Right renal pelvis (tissue), 4 donors: ENCODE measurements at regions not wholly inside any gene's neighbourhood (a gene's known extent, or its start where the extent isn't known, plus 50 kb on each side); places are given as distances from the start of the nearest gene placed in this dataset.

Source experiments
- DNase-seq, 4 donors: peaks; one replicate each; pipeline ENCODE4 v3.0.0-alpha.2; 2013; ENCODE audit warnings: low read depth in 4 of 4, low spot score in 3 of 4, missing footprints in 1 of 4

DNA sequence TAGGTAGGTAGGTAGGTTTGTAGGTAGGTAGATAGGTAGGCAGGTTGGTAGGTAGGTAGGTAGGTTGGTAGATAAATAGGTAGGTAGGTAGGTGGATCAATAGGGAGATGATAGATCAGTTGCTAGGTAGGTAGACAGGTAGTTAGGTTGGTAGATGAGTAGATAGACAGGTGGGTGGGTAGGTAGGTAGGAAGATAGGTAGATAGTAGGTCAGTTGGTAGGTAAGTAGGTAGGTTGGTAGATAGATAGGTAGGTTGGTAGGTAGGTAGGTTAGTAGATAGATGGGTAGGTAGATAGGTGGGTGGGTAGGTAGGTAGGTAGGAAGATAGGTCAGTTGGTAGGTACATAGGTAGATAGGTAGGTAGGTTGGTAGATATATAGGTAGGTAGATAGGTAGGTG, 72.0 kb upstream of the PDE10A start:
- no peak for DNase-seq

DNA sequence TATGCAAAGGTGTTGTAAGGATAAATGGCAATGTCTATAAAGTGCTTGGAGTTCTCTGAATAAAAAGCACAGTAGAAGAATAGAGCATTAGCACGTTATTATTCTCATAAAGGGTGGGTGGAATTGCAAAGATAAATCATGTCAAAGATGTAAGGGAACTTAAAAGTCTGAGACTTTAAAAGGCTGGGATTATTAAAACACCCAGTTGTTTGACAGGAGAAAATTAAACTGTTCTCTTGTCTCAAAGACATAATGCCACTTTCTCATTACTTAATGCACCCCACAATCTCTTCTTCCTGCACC, 70.4 kb upstream of the PDE10A start:
- no peak for DNase-seq

DNA sequence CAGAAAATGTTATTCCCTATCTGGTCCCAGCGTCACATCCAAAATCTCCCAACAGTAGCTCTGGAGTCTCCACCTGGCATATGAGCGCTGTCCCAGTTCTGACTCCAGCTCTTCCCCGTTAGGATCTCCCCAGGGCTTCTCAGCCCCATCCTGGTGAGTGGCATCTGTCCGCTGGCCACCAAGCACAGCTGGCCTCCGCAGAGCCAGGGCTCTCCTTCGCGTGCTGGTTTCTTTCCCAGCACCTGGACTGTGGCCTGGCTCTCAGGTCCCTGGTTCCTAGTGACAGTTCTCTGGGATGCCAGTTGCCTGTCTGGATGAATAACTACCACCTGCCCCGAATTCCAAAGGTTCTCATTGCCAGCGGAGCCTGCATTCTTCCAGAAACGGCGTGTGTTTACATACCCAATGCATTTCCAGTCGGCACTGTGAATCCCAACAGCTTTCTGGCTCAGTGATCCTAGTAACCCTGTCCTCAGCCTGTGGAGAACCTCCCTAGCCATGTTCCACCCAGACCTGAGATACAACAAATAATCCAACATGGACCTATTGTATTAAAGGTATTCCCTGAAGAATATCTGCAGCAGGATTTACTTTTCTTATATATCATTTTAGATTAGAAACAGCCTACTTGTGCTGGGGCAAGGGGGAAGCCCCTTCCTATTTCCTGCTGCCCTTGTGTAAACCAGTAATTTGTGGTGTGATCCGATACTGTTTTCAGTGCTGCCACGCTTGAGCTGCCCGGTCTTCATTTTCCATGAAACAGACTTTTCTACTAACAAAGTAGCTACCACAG, 69.9 kb upstream of the PDE10A start:
- DNase-seq = peak in 1 of 4 donors; percentile 30

DNA sequence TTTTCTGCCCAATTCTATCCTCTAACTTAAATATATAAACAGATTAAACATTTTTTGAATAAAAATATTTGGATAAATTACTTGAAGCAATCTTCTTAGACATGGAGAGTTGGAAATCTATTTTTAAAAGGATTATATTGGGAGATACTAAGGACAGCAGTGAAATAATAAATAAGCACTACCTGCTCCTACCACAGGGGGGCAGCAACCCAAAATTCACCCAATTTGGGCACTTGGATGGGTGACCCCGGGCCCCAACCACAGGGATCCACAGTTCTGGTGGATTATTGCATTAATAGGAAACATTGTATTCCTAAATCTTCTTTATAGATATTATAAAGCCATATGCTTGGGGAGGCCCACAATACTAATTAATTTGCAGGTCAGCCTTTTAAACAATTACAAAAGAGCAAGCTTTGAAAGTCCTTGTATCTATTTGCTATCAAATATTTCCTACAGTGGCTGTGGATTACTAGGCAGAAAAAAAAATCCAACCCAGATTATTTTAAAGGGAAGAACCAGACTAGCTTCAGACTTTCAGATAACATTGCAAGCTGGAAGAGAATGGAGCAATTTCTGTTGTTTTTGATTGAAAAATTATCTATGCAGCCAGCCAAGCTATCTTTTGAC, 66.4 kb upstream of the PDE10A start:
- DNase-seq = no peak

DNA sequence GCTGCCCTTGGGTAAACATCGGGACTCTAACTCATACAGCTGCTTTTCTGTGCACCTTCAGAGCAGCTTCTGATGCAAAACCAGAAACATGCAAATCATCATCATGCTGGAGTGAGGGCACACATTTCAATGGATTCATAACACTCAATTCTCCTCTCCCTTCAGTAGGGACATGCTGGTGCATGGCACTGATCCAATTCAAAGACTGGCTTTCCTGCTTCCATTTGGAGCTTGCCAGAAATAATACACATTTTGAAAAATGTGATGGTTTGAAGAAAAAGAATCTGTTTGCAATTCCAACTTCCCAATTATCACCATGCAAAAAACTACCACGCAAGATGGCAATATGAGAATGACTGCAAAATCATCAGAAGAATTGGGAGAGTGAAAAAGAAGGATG, 65.2 kb upstream of the PDE10A start:
- DNase-seq = no peak

DNA sequence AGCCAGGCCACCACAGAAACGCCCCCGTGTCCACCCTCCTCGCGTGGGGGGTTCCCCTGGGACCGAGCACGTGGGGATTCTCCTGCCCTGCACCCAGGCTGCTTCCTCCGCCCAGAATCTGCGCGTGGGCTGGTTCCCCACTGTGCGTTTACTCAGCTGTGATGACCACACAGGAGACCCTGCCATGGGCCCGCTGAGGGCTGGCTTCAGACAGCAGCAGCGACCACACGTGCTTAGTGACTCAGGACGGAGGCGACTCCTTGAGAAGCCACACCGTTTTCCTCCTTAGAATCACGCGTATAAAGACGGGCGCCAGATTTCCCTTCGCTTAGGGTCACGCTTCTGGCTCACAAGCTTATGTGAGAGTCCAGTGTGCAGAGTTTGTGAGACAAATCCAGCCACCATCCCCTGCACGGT, 63.9 kb upstream of the PDE10A start:
- DNase-seq = no peak

DNA sequence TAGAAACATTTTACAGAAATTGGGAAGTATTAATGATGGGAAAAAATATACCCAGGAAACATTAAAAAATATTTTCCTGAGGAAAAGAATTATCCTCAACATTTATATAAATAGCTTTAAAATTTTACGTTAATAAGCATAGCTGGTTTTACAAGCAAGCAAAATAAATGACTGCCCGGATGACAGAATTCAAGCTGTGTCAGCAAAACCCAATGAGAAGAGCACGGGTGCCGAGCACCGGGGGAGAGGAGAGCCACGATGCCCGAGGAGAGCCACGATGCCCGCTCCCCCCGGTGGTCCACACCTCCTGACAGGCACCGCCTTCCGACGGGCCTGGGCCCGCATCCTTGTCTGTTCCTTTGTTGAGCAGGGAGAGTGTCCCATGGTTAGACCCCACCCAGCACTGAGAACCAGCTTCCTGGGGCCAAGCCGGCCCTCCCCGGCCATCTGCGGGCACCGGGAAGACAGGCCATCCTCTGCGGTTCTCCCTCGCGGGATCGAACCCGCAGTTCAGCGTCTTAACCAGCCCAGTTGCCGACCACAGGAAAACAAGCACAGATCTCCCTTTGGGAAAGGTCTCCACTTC, 63.3 kb upstream of the PDE10A start:
- no peak for DNase-seq

DNA sequence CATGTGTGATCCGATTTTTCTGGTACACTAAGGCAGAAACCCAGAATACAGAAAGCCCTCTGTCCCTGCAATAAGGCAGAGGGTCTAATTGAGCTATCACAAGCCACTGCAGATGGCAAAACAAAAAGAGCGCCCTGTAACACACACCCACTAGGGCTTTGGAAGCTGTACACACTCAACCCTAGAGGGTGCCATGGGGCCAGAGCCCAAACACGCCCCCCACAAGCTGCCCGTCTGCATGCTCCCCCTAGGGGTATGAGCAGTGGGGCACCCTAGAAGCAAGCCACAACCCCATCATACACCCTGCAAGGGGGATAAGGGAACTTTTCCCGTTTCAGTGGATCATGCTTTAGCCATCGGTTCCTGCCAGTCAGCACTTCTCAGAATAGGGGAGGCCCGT, 62.2 kb upstream of the PDE10A start:
- no peak for DNase-seq

DNA sequence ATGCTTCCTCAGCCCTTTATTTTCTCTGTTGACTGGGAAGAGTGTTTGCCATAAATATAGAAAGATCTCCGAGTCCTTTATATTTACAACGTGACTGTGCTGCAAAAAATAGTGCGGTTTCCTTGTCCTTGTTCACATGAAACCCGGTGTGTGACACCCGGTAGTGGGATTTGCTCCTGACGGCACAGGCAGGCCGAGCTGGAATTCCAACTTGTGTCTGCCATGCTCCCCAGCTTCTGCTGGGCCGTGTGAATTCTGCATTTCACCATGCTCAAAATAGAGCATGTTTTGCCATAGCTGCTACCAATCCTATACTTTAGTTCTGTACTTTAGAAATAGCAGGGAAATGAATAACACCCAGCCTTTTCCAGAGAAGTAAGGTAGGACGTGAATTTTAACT, 60.3 kb upstream of the PDE10A start:
- DNase-seq = no peak

DNA sequence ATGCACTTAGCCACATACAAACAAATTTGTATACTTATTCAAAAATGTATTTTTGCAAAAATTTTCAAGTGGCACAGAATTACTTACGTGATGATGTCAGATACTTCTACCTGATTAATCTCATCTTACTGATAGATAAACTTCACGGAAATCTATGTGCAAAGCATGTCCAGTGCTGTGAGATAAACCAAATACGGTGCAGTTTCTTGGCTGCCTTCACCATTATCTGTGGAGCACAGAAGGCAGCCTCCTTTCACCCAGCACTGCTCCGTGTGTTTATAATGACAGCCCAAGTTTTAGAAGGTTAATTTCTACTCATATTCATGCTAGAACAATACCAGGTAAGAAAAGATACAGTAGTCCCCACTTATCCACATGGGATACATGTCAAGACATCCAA, 59.0 kb upstream of the PDE10A start:
- DNase-seq = no peak

DNA sequence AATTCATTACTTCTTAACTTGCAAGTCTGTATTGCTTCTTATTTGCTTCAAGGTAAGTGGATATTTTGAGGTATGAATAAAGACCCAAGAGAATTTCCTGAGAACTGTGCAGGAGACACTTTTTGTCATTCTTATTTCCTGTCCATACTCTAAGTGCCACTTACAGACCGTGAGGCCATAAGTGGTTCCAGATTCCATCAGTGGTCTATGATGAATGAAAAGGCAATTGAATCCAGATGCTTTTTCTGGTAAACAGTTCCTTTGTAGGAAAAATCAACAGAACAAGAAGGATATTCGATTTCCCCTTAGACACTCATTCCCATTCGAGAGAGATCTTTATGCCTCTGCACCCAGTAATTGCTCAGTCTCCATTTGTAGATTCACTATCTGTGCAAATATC, 58.3 kb upstream of the PDE10A start:
- no peak for DNase-seq

DNA sequence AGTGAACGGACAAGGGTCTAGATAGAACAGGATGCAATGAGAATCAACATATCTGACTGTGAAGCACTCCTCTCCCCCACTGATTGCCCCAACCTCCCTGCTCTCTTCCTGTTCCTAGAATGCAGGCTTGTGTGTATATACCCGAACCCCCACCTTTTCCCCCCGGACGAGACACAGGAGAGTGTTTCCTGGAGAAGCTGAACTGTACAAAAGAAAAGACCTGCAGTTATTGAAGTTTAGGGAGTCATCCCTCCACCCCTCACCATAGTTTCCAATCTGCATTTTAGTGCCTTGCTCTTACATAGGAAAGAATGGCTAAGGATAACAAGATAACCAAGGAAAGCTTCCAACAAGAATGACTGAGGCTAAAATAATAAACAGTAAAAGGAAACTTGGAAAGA, 55.5 kb upstream of the PDE10A start:
- DNase-seq = no peak

DNA sequence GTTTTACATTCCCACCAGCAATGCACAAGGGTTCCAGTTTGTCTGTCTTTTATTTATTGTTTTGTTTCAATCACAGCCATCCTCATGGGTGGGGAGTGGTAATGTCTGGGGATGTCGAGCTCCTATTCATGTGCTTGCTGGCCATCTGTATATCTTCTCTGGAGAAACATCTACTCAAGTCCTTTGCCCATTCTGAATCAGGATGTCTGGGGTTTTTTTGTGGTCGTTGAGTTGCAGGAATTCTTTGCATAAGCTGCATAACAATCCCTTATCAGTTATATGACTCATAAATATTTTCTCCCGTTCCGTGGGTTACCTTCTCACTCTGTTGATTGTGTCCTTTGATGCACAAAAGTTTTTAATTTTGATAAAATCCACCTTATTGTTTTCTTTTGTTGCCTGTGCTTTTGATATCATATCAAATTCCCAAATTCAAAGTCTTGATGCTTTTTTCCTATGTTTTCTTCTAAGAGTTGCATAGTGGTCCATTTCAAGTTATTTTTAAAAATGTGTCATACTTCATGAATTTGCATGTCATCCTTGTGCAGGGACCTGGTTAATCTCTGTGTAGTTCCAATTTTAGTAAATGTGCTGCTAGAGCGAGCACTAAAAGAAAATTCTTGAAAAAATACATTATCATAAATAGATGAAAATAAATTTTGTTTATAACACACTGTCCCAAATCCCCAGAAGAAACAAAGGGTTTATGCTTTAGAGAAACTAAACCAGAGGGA, 54.9 kb upstream of the PDE10A start:
- no peak for DNase-seq

DNA sequence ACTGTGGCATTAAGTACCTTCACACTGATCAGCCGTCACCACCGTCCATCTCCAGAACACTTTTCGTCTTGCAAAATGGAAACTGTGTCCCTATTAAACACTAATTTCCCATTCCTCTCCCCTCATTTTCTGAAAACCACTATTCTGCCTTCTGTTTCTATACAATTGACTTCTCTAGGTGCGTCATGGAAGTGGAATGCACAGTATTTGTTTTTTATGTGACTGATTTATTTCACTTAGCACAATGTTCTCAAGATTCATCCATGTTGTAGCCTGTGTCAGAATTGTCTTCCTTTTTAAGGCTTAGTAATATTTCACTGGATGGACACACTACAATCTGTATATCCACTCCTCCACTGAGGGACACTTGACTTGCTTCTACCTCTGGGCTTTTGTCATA, 53.8 kb upstream of the PDE10A start:
- no peak for DNase-seq

DNA sequence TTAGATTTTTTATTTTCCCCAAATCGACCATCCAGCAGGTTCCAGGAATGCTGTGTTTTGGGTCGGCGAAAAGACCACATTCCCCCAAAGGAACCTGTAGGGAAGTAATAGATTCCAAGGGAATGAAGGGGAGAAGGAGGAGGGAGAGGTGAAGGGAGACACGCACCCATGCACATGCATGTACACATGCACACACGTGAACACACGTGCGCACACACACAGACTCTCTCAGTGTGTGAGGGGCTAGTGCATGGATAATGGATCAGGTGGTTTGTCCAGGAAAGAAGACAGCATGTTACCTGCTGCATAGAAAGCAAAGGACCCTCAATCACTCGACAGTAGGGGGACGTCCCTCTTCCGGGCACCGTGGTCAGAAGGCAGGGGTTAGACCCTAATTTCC, 52.4 kb upstream of the PDE10A start:
- no peak for DNase-seq

DNA sequence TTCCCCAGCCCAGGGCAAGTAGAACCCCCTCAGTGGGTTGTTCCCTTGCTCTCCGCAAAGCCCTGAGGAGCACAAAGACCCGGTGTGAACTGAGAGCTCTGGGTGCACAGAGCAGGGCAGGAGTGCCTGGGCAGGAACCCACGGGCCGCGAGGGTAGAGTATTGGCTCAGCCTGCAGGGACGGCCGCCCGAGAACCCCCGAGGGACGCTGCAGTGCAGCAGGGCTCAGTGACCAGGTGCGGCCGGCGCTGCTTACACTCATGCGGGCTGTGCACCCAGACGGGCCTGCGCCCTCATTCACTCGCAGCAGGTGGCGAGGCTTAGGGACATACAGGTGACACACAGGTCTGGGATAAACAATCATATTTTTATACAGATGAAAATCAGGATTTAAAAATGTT, 51.9 kb upstream of the PDE10A start:
- no peak for DNase-seq

DNA sequence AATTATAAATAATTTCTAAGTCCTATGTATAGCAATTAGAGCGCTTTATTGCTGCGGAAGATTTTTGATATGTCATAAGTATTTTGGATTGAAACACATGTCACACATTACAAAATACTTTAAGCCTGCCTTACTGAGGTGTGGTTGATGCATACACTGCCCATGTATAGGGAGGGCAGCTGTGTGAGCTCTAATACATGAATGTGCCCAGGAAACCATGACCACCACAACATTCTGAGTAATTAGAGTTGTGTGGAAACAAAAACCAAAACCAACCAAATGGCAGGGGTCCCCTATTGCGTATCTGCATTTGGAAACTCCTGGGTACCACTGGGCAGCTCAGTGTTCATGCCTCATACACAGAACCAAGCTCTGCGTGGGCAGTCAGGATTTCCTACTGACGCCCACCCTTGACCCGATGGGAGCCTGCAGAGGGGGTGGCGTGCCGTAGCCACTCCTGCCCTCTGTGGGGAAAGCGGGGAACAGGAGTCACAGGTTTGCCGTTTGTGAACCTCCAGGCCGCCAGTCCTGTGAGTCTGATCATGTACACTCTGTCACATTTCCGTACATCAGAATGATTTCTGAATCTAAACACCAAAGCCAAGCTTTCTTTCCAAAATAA, 50.9 kb upstream of the PDE10A start:
- no peak for DNase-seq
